ENCODE measurements at regions not wholly inside any gene's neighbourhood (a gene's known extent, or its start where the extent isn't known, plus 50 kb on each side); places are given as distances from the start of the nearest gene placed in this dataset.

DNA sequence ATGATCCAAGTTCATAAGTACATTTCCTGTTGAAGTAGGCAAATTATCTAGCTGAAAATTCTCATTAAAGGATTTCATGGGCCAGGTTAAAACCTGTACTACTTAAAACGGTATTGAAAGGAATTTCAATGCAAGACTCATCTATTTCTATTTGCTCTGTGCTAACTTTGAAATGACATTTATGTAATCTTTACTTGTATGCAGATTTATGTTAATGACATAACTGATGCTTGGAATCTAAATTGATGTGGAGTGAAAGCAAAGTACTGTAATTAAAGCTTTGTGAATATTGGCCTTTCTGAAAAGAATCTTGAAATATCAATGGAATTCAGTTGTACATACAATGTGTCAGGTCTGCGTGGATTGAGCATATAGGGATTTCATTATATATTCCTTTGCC, 390.0 kb downstream of the CPS1 start:
- TF ChIP-seq CREB1 (CRISPR knock-in tag; IDR thresholded peaks at IDR 0.05; ENCODE audit: low read depth) = no peak
- TF ChIP-seq, protein P1, sequence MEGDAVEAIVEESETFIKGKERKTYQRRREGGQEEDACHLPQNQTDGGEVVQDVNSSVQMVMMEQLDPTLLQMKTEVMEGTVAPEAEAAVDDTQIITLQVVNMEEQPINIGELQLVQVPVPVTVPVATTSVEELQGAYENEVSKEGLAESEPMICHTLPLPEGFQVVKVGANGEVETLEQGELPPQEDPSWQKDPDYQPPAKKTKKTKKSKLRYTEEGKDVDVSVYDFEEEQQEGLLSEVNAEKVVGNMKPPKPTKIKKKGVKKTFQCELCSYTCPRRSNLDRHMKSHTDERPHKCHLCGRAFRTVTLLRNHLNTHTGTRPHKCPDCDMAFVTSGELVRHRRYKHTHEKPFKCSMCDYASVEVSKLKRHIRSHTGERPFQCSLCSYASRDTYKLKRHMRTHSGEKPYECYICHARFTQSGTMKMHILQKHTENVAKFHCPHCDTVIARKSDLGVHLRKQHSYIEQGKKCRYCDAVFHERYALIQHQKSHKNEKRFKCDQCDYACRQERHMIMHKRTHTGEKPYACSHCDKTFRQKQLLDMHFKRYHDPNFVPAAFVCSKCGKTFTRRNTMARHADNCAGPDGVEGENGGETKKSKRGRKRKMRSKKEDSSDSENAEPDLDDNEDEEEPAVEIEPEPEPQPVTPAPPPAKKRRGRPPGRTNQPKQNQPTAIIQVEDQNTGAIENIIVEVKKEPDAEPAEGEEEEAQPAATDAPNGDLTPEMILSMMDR (conservative IDR thresholded peaks at IDR 0.05; ENCODE audit: low read depth in 2 of 2) = no peak
- no peak for TF ChIP-seq EZH2 (IDR thresholded peaks at IDR 0.05; ENCODE audit: low read depth, unreplicated experiment)
- TF ChIP-seq POLR2AphosphoS5 (IDR thresholded peaks at IDR 0.05; ENCODE audit: low read depth) = no peak
- TF ChIP-seq JUNB (IDR thresholded peaks at IDR 0.05; ENCODE audit: unreplicated experiment) = no peak

Data from GM23338 (cell line).